HG03108 (cell line): ENCODE measurements at regions not wholly inside any gene's neighbourhood (a gene's known extent, or its start where the extent isn't known, plus 50 kb on each side); places are given as distances from the start of the nearest gene placed in this dataset.
"Not testable (repeated sequence)": the region's sequence is repeated elsewhere in the genome, so short reads cannot be mapped to it uniquely, and the experiment has no call there.

Source experiments
- ATAC-seq: cut with Tn5 transposase; IDR thresholded peaks from one replicate; pipeline ENCODE4 v1.9.1; 2021; ENCODE audit warnings: moderate library complexity; ENCODE audit not compliant: unreplicated experiment

GRCh38 chr2:156915332-156915731 lies 342.2 kb upstream of the GALNT5 start:
- no peak for ATAC-seq

DNA sequence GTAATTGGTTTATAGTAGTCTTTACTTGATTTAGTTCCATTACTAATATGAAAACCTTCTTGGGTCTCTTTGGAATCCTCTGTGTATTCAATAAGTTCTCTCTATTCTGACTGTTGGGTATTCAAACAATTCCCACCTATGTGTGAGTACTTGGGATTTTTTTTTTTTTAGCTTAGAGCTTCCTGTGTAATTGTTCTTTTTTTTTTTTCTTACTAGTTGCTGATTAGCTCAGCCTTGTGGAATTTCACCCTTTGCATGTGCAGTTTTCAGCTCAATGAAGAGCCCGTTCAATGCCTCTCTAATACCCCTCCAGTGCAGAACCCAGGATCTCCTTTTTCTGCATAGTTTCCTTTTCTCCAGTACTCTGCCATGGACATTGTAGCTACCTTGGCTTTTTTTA lies 339.1 kb upstream of the GALNT5 start:
- no peak for ATAC-seq

DNA sequence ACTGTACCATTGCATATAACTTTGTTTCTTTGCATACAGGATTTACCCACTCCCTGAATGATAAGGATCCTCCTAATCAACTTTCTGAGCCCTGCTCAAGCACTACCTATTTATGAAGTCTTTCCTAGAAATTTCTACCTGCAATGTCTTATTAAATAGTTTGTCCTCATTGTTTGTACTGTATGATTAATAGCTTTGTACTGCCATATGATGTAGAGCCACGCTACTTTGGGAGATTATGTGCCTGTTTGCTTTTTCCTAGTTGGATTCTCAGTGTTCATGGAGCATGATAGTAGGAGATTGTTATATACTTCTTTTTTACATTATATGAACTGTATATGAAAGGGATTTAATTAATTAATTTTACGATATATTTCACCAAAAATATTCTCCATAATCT lies 327.1 kb upstream of the GALNT5 start:
- no peak for ATAC-seq

GRCh38 chr2:156933645-156934225 lies 323.8 kb upstream of the GALNT5 start:
- no peak for ATAC-seq

DNA sequence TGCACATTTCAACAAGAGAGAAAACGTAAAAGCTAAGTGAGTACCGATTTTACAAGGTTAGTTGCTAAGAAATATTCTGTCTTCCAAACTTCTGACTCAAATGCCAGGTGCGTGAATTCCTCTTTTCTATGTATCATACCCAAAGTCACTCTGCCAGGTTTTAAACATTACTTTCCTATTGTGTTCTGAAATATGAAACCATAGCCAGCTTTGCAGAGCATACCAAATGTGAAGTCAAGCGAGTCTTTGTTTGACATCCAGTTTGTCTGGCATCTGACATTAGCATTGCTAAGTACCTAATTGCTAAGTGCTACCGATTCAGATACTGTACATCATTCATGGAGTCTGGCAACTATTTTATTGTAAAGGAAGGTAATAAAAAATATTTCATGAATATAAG lies 321.9 kb upstream of the GALNT5 start:
- no peak for ATAC-seq

DNA sequence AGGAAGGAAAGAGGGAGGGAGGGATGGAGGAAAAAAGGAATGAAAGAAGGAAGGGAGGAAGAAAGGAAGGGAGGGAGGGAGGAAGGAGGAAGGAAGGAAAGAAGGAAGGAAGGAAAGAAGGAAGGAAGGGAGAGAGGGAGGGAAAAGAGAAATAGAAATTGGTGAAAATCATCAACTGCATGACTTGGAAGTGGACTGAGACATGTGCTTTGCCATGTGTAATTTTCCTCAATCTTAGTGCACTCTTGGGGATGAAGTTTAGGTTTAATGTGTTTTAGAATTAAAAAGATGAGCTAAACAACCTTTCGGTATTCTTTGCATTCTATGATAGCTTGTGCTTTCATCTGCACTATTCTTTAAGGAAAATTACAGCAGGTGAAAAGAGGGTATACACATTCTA lies 320.1 kb upstream of the GALNT5 start:
- ATAC-seq = no peak

DNA sequence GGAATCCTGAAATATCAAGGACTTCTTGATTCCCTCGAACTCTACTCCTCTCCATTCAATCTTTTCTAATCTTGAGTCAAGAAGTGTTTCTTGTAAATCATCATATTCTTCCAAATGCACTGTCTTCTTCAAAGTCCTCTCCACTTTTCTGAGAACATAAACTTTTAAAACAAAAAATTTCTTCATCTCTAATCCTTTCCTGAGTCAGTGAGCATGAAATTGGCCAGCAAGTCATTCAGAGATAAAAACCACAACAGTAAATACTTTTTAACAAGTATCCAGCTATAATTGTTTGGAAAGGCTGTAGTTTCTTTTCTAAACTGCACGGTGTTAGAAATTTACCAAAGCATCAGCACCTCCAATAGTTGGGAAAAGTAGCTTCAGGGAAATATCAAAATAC lies 312.6 kb upstream of the GALNT5 start:
- no peak for ATAC-seq

DNA sequence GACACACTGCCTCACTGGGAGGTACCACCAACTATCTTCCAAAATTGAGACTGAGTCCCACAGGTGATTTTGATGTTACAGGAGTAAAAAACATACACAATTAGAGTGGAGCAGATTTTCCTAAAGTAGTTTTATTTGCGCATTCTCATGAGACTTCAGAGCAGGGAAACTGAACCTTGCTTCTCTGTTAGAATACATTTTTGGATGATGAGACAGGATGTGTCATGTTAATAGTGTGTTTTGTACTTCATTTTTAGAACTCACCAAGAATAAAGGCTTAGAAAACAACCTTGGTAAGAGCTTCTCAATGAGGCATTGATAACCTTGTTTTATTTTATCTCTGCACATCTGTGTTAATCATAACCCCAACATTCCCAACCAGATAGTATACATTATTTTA lies 310.2 kb upstream of the GALNT5 start:
- ATAC-seq = no peak

GRCh38 chr2:156955701-156956100 lies 301.8 kb upstream of the GALNT5 start:
- ATAC-seq = no peak

GRCh38 chr2:156956161-156956560 lies 301.3 kb upstream of the GALNT5 start:
- ATAC-seq = no peak

DNA sequence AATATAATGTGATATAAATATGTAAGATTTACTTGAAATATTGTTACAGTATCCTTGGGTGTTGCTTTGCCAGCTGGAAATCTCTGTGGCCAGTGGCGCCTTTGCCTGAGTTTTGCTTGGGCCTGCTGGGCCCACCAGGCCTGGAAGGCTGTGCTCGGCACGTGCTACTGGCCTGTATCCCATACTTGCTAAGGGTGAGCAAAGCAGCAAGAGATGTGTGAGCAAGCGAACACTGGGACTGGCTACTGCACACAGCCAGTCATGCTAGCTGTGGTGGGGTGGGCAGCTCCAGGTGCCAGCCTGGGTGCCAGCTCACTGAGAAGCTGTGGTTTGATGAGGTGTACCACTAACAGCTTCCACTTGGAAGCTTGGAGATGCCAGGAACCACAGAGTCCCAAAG lies 299.1 kb upstream of the GALNT5 start:
- no peak for ATAC-seq

- ATAC-seq = no peak
Observed at GRCh38 chr2:156959481-156959880, 298.0 kb upstream of the GALNT5 start.

GRCh38 chr2:156982615-156983014 lies 274.9 kb upstream of the GALNT5 start:
- ATAC-seq = no peak

GRCh38 chr2:156986339-156986988 lies 271.0 kb upstream of the GALNT5 start:
- no peak for ATAC-seq

- no peak for ATAC-seq
Observed at GRCh38 chr2:156999661-157000060, 257.8 kb upstream of the GALNT5 start.

- ATAC-seq = no peak
Observed at GRCh38 chr2:157004789-157005188, 252.7 kb upstream of the GALNT5 start.

GRCh38 chr2:157015015-157015575 lies 242.4 kb upstream of the GALNT5 start:
- no peak for ATAC-seq

DNA sequence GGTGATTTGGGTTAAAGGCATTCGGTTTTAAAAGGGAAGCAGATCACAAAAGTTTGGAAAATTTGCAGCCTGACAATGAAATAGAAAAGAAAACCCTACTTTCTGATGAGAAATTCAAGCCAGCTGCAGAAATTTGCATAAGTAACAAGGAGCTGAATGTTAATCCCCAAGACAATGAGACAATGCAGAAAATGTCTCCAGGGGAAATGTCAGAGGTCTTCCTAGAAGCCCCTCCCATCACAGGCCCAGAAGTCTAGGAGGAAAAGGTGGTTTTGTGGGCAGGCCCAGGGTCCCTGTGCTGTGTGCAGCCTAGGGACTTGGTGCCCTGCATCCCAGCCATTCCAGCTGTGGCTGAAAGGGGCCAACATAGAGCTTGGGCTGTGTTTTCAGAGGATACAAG lies 234.2 kb upstream of the GALNT5 start:
- ATAC-seq = not testable (repeated sequence)

- ATAC-seq = no peak
Observed at GRCh38 chr2:157024129-157024528, 233.4 kb upstream of the GALNT5 start.

- no peak for ATAC-seq
Observed at GRCh38 chr2:157032017-157032416, 225.5 kb upstream of the GALNT5 start.

- ATAC-seq = no peak
Observed at GRCh38 chr2:157036726-157037125, 220.8 kb upstream of the GALNT5 start.

DNA sequence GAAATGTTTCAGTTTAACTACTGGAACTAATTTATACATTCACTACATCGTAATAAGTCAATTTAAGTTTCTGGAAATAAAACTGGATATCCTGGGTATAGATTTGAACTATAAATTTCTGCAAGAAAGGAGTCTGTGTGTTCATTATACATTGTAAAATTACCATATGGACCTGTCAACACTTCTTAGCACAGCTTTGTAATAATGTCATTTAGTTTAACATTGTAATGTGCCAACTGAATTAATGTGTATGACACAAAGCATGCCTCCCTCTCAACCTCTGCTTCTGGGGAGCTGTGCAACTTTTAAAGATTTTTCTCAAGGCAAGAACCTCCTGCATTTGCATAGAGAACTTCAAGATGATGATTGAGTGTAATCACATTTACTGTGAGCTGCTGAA lies 213.7 kb upstream of the GALNT5 start:
- ATAC-seq = no peak

GRCh38 chr2:157046396-157046795 lies 211.1 kb upstream of the GALNT5 start:
- ATAC-seq = no peak
